ENCODE measurements at regions not wholly inside any gene's neighbourhood (a gene's known extent, or its start where the extent isn't known, plus 50 kb on each side); places are given as distances from the start of the nearest gene placed in this dataset.

- no peak for DNase-seq (ENCODE audit: low read depth)
- no peak for TF ChIP-seq CTCF (IDR thresholded peaks at IDR 0.05; ENCODE audit: control insufficient read depth, extremely low read depth, insufficient read depth)
- H3K4me3 ChIP-seq (ENCODE audit: low read depth, low read length), result no peak overlapping the region
Observed at GRCh38 chr11:32311346-32312065, 123.8 kb downstream of the WT1 start.

GRCh38 chr11:32312206-32312817, 123.0 kb downstream of the WT1 start:
- DNase-seq (ENCODE audit: low read depth), result no peak
- TF ChIP-seq CTCF (IDR thresholded peaks at IDR 0.05; ENCODE audit: control insufficient read depth, extremely low read depth, insufficient read depth), result no peak
- H3K4me3 ChIP-seq (ENCODE audit: low read depth, low read length), result no peak overlapping the region

GRCh38 chr11:32312865-32313403, 122.4 kb downstream of the WT1 start:
- no peak for DNase-seq (ENCODE audit: low read depth)
- no peak overlapping the region for H3K4me3 ChIP-seq (ENCODE audit: low read depth, low read length)
- peak; percentile 77 for TF ChIP-seq CTCF (IDR thresholded peaks at IDR 0.05; ENCODE audit: control insufficient read depth, extremely low read depth, insufficient read depth)

GRCh38 chr11:32313477-32313876, 121.9 kb downstream of the WT1 start:
- no peak for TF ChIP-seq CTCF (IDR thresholded peaks at IDR 0.05; ENCODE audit: control insufficient read depth, extremely low read depth, insufficient read depth)
- DNase-seq (ENCODE audit: low read depth), result no peak
- no peak overlapping the region for H3K4me3 ChIP-seq (ENCODE audit: low read depth, low read length)

- no peak overlapping the region for H3K4me3 ChIP-seq (ENCODE audit: low read depth, low read length)
Observed at GRCh38 chr11:32315121-32315520, 120.2 kb downstream of the WT1 start.

GRCh38 chr11:32316232-32316631, 119.1 kb downstream of the WT1 start:
- no peak for TF ChIP-seq CTCF (IDR thresholded peaks at IDR 0.05; ENCODE audit: control insufficient read depth, extremely low read depth, insufficient read depth)
- H3K4me3 ChIP-seq (ENCODE audit: low read depth, low read length), result no peak overlapping the region
- no peak for DNase-seq (ENCODE audit: low read depth)

More at GRCh38 chr11:32315121-32315520, 120.2 kb downstream of the WT1 start:
- DNase-seq (ENCODE audit: low read depth), result no peak
- TF ChIP-seq CTCF (IDR thresholded peaks at IDR 0.05; ENCODE audit: control insufficient read depth, extremely low read depth, insufficient read depth), result no peak
